ENCODE measurements at regions not wholly inside any gene's neighbourhood (a gene's known extent, or its start where the extent isn't known, plus 50 kb on each side); places are given as distances from the start of the nearest gene placed in this dataset.

DNA sequence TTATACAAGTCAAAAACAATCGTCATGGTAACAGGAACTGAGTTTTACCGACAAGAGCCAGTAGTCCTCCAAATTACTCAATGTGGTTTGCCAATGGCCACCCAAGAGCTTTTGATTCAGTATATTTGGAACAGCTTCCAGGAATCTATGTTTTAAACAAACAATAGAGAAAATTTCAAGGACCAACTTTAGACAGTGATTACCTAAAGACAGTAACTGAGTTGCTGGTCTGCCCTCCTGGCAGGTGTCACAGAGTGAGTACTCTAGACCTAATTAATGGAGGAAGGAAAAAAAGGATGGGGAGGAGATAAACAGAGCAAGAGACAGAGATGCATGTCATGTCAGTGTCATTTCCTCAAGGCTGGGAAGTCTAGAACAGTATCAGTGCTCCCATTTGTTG, 361.3 kb upstream of the BTBD3 start:
- TF ChIP-seq, protein P1, sequence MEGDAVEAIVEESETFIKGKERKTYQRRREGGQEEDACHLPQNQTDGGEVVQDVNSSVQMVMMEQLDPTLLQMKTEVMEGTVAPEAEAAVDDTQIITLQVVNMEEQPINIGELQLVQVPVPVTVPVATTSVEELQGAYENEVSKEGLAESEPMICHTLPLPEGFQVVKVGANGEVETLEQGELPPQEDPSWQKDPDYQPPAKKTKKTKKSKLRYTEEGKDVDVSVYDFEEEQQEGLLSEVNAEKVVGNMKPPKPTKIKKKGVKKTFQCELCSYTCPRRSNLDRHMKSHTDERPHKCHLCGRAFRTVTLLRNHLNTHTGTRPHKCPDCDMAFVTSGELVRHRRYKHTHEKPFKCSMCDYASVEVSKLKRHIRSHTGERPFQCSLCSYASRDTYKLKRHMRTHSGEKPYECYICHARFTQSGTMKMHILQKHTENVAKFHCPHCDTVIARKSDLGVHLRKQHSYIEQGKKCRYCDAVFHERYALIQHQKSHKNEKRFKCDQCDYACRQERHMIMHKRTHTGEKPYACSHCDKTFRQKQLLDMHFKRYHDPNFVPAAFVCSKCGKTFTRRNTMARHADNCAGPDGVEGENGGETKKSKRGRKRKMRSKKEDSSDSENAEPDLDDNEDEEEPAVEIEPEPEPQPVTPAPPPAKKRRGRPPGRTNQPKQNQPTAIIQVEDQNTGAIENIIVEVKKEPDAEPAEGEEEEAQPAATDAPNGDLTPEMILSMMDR (IDR thresholded peaks at IDR 0.05), result no peak
- H3K4me1 ChIP-seq, result no peaks in the 10 kb centered on the region
- H3K4me3 ChIP-seq, result no peak overlapping the region
- DNase-seq (no peak), ATAC-seq (peak; percentile 70)
- no peak overlapping the region for H3K27ac ChIP-seq
- no peaks in the 10 kb centered on the region for H3K36me3 ChIP-seq
- H3K27me3 ChIP-seq, result no peaks in the 10 kb centered on the region
- no peaks in the 10 kb centered on the region for H3K9me3 ChIP-seq
- intact Hi-C loops (cut with DNase I), result no loop called here

- no peak for DNase-seq
- H3K27me3 ChIP-seq, result no peaks in the 10 kb centered on the region
- no peaks in the 10 kb centered on the region for H3K4me1 ChIP-seq
- no peak overlapping the region for H3K27ac ChIP-seq
- TF ChIP-seq, protein P1 (IDR thresholded peaks at IDR 0.05), result no peak
- no peaks in the 10 kb centered on the region for H3K36me3 ChIP-seq
- no peak for ATAC-seq
- no peak overlapping the region for H3K4me3 ChIP-seq
- H3K9me3 ChIP-seq, result no peaks in the 10 kb centered on the region
- intact Hi-C loops (cut with DNase I), result no loop called here
These were observed 353.2 kb upstream of the BTBD3 start for GRCh38 chr20:11564491-11564890.

DNA sequence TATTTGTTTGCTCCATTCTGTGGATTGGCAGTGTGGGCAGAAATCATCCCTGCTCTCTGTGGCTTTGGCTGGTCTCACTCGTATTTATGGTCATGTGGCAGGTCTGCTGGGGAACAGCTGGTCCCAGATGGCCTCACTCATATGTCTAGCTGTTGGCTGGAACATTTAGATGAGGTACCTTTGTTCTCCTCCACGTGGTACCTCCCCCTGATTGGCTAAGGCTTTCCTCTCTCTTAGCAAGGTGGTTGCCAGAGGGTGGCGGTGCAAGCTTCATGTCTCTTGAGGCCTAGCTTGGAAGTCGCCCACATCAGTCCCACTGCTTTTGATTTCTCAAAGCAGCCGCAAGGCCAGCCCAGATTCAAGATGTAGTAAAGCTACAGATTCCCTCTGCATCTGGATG, 348.5 kb upstream of the BTBD3 start:
- H3K36me3 ChIP-seq, result no peaks in the 10 kb centered on the region
- DNase-seq (no peak), ATAC-seq (no peak)
- H3K27me3 ChIP-seq, result no peaks in the 10 kb centered on the region
- TF ChIP-seq, protein P1 (IDR thresholded peaks at IDR 0.05), result no peak
- H3K27ac ChIP-seq, result no peak overlapping the region
- H3K4me3 ChIP-seq, result no peak overlapping the region
- intact Hi-C loops (cut with DNase I), result no loop called here
- no peaks in the 10 kb centered on the region for H3K9me3 ChIP-seq
- no peaks in the 10 kb centered on the region for H3K4me1 ChIP-seq

DNA sequence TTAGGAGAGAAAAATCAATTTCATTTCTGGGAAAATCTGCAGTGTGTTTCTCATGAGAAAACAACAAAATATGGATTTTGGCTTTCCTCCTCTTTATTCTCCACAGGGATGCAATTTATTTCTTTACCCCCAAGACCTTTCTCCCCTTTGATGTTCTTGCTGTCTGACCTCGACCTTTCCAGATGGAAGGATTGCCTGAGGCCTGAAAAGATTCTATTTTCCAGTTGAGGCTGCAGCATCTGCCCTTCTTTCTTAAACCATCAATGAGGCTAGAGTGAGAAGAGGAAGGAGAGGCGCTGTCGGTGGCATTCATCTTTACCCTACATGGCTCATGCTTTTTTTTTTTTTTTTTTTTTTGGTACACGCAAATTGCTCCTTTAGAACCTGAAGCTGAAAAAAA, 344.2 kb upstream of the BTBD3 start:
- intact Hi-C loops (cut with DNase I), result no loop called here
- H3K9me3 ChIP-seq, result peaks cover 0 to 3% of the 10 kb centered on the region in 2 donors
- no peaks in the 10 kb centered on the region for H3K36me3 ChIP-seq
- TF ChIP-seq, protein P1 (IDR thresholded peaks at IDR 0.05), result no peak
- no peak overlapping the region for H3K4me3 ChIP-seq
- no peaks in the 10 kb centered on the region for H3K4me1 ChIP-seq
- no peak for DNase-seq
- ATAC-seq, result no peak
- no peaks in the 10 kb centered on the region for H3K27me3 ChIP-seq
- no peak overlapping the region for H3K27ac ChIP-seq

GRCh38 chr20:11581271-11581670, 336.4 kb upstream of the BTBD3 start:
- no peaks in the 10 kb centered on the region for H3K36me3 ChIP-seq
- H3K9me3 ChIP-seq, result peaks cover 0 to 3% of the 10 kb centered on the region in 2 donors
- H3K4me3 ChIP-seq, result no peak overlapping the region
- intact Hi-C loops (cut with DNase I), result no loop called here
- no peaks in the 10 kb centered on the region for H3K4me1 ChIP-seq
- H3K27me3 ChIP-seq, result no peaks in the 10 kb centered on the region
- ATAC-seq (peak; percentile 30), DNase-seq (no peak)
- no peak overlapping the region for H3K27ac ChIP-seq
- TF ChIP-seq, protein P1 (IDR thresholded peaks at IDR 0.05), result no peak
